Neuron (in vitro differentiated cells): ENCODE measurements at regions not wholly inside any gene's neighbourhood (a gene's known extent, or its start where the extent isn't known, plus 50 kb on each side); places are given as distances from the start of the nearest gene placed in this dataset.

ENCODE experiments used
- H2AFZ ChIP-seq: one replicate; pipeline ENCODE4 v1.6.1; 2013; ENCODE audit warnings: low read depth, mild to moderate bottlenecking, inconsistent platforms, low read length, moderate library complexity
- H3K27me3 ChIP-seq: one replicate; pipeline ENCODE4 v1.6.1; 2013; ENCODE audit warnings: low read length; ENCODE audit not compliant: insufficient read depth
- H3K36me3 ChIP-seq: one replicate; pipeline ENCODE4 v1.6.1; 2013; ENCODE audit warnings: low read length; ENCODE audit not compliant: insufficient read depth
- H3K4me1 ChIP-seq: one replicate; pipeline ENCODE4 v1.6.1; 2013; ENCODE audit warnings: low read length; ENCODE audit not compliant: insufficient read depth
- H3K4me3 ChIP-seq: 2 replicates; pipeline ENCODE4 v1.5.1; 2013; ENCODE audit warnings: mild to moderate bottlenecking, low read length, moderate library complexity
- H3K9me3 ChIP-seq: one replicate; pipeline ENCODE4 v1.6.1; 2013; ENCODE audit warnings: low read length

- Histone ChIP-seq H2AFZ (no peak overlapping the region), H3K9me3 (no peaks in the 10 kb centered on the region), H3K4me3 (no peak overlapping the region), H3K36me3 (no peaks in the 10 kb centered on the region), H3K27me3 (no peaks in the 10 kb centered on the region), H3K4me1 (peaks cover 38% of the 10 kb centered on the region)
Measured at GRCh38 chr5:4627131-4627530, 513.0 kb upstream of the ADAMTS16 start.

GRCh38 chr5:4627929-4628328 lies 512.2 kb upstream of the ADAMTS16 start:
- Histone ChIP-seq H3K36me3 (no peaks in the 10 kb centered on the region), H3K4me1 (peaks cover 38% of the 10 kb centered on the region), H3K4me3 (no peak overlapping the region), H3K27me3 (no peaks in the 10 kb centered on the region), H2AFZ (no peak overlapping the region), H3K9me3 (no peaks in the 10 kb centered on the region)

GRCh38 chr5:4628645-4629385 lies 511.3 kb upstream of the ADAMTS16 start:
- no peak overlapping the region for H3K4me3 ChIP-seq

GRCh38 chr5:4630031-4630430 lies 510.1 kb upstream of the ADAMTS16 start:
- Histone ChIP-seq H3K36me3 (no peaks in the 10 kb centered on the region), H3K9me3 (no peaks in the 10 kb centered on the region), H3K4me3 (no peak overlapping the region), H3K27me3 (no peaks in the 10 kb centered on the region), H3K4me1 (peaks cover 47% of the 10 kb centered on the region), H2AFZ (no peak overlapping the region)

More at GRCh38 chr5:4628645-4629385, 511.3 kb upstream of the ADAMTS16 start:
- H3K4me1 ChIP-seq, result peaks cover 38% of the 10 kb centered on the region
- no peaks in the 10 kb centered on the region for H3K9me3 ChIP-seq
- no peaks in the 10 kb centered on the region for H3K36me3 ChIP-seq
- H2AFZ ChIP-seq, result no peak overlapping the region
- no peaks in the 10 kb centered on the region for H3K27me3 ChIP-seq

GRCh38 chr5:4634342-4634741 lies 505.8 kb upstream of the ADAMTS16 start:
- no peak overlapping the region for H2AFZ ChIP-seq
- H3K9me3 ChIP-seq, result no peaks in the 10 kb centered on the region
- H3K36me3 ChIP-seq, result no peaks in the 10 kb centered on the region
- peaks cover 47% of the 10 kb centered on the region for H3K4me1 ChIP-seq
- no peaks in the 10 kb centered on the region for H3K27me3 ChIP-seq
- no peak overlapping the region for H3K4me3 ChIP-seq

GRCh38 chr5:4636378-4636777 lies 503.8 kb upstream of the ADAMTS16 start:
- H2AFZ ChIP-seq, result no peak overlapping the region
- H3K27me3 ChIP-seq, result no peaks in the 10 kb centered on the region
- no peaks in the 10 kb centered on the region for H3K9me3 ChIP-seq
- H3K4me1 ChIP-seq, result peaks cover 55% of the 10 kb centered on the region
- no peak overlapping the region for H3K4me3 ChIP-seq
- no peaks in the 10 kb centered on the region for H3K36me3 ChIP-seq

GRCh38 chr5:4639946-4640345 lies 500.2 kb upstream of the ADAMTS16 start:
- Histone ChIP-seq H3K4me1 (peaks cover 47% of the 10 kb centered on the region), H3K9me3 (no peaks in the 10 kb centered on the region), H3K27me3 (no peaks in the 10 kb centered on the region), H2AFZ (no peak overlapping the region), H3K4me3 (no peak overlapping the region), H3K36me3 (no peaks in the 10 kb centered on the region)

GRCh38 chr5:4640795-4641194 lies 499.3 kb upstream of the ADAMTS16 start:
- no peaks in the 10 kb centered on the region for H3K27me3 ChIP-seq
- H3K36me3 ChIP-seq, result no peaks in the 10 kb centered on the region
- H2AFZ ChIP-seq, result no peak overlapping the region
- H3K4me1 ChIP-seq, result peaks cover 39% of the 10 kb centered on the region
- H3K4me3 ChIP-seq, result no peak overlapping the region
- no peaks in the 10 kb centered on the region for H3K9me3 ChIP-seq

- H3K36me3 ChIP-seq, result no peaks in the 10 kb centered on the region
- no peak overlapping the region for H2AFZ ChIP-seq
- no peak overlapping the region for H3K4me3 ChIP-seq
- H3K9me3 ChIP-seq, result no peaks in the 10 kb centered on the region
- H3K27me3 ChIP-seq, result no peaks in the 10 kb centered on the region
- H3K4me1 ChIP-seq, result peaks cover 24% of the 10 kb centered on the region
Measured at GRCh38 chr5:4642525-4642924, 497.6 kb upstream of the ADAMTS16 start.

- Histone ChIP-seq H3K4me1 (peaks cover 19% of the 10 kb centered on the region), H3K4me3 (no peak overlapping the region), H3K36me3 (no peaks in the 10 kb centered on the region), H2AFZ (no peak overlapping the region), H3K27me3 (no peaks in the 10 kb centered on the region), H3K9me3 (no peaks in the 10 kb centered on the region)
Measured at GRCh38 chr5:4643190-4643589, 496.9 kb upstream of the ADAMTS16 start.

- Histone ChIP-seq H3K27me3 (no peaks in the 10 kb centered on the region), H3K4me1 (peaks cover 15% of the 10 kb centered on the region), H3K9me3 (no peaks in the 10 kb centered on the region), H2AFZ (no peak overlapping the region), H3K36me3 (no peaks in the 10 kb centered on the region), H3K4me3 (no peak overlapping the region)
Measured at GRCh38 chr5:4643960-4644359, 496.2 kb upstream of the ADAMTS16 start.

- no peaks in the 10 kb centered on the region for H3K27me3 ChIP-seq
- H3K4me1 ChIP-seq, result peaks cover 3% of the 10 kb centered on the region
- H3K36me3 ChIP-seq, result no peaks in the 10 kb centered on the region
- no peaks in the 10 kb centered on the region for H3K9me3 ChIP-seq
- H2AFZ ChIP-seq, result no peak overlapping the region
- no peak overlapping the region for H3K4me3 ChIP-seq
Measured at GRCh38 chr5:4646715-4647375, 493.3 kb upstream of the ADAMTS16 start.

- H3K4me1 ChIP-seq, result peaks cover 14% of the 10 kb centered on the region
Measured at GRCh38 chr5:4647955-4648354, 492.2 kb upstream of the ADAMTS16 start.

More at GRCh38 chr5:4647955-4648354, 492.2 kb upstream of the ADAMTS16 start:
- Histone ChIP-seq H3K9me3 (no peaks in the 10 kb centered on the region), H3K36me3 (no peaks in the 10 kb centered on the region), H3K4me3 (no peak overlapping the region), H2AFZ (no peak overlapping the region), H3K27me3 (no peaks in the 10 kb centered on the region)
